ENCODE measurements at regions not wholly inside any gene's neighbourhood (a gene's known extent, or its start where the extent isn't known, plus 50 kb on each side); places are given as distances from the start of the nearest gene placed in this dataset.

DNA sequence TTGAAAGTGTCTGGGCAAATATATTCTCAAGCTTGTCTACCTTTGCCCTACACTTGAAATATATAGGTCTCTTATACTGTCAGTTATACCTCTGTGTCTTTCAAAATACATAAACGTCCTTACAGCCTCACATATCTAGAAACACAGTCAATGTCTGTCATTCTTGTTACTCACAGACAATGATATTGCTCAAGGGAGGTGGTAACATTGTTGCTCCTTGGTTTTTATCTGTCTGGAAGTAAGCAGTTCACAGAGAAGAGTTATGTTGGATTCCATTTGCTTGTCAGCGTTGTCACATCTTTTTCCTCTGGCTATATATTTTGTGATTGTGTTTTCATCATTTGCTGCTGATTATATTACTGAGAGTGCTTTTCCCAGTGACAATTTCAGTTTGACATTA lies 1528.9 kb downstream of the PCDH7 start:
- DNase-seq (ENCODE audit: low read depth, low spot score), result no peak
- no peak overlapping the region for H3K4me3 ChIP-seq (ENCODE audit: insufficient read length, low read depth)
- H3K9ac ChIP-seq (ENCODE audit: insufficient read length, low read depth), result no peak overlapping the region
- no peaks in the 10 kb centered on the region for H3K27me3 ChIP-seq (ENCODE audit: insufficient read depth, insufficient read length)
- TF ChIP-seq ZNF274 (IDR thresholded peaks at IDR 0.05; ENCODE audit: low read depth, low read length), result no peak
- no peak for TF ChIP-seq YY1 (IDR thresholded peaks at IDR 0.05; ENCODE audit: insufficient read depth, insufficient read length)
- no peak for TF ChIP-seq SUZ12 (IDR thresholded peaks at IDR 0.05; ENCODE audit: extremely low read depth, insufficient read depth, insufficient read length)
- no peaks in the 10 kb centered on the region for H3K9me3 ChIP-seq (ENCODE audit: insufficient read depth, low read length)
- no peaks in the 10 kb centered on the region for H3K36me3 ChIP-seq (ENCODE audit: insufficient read depth, insufficient read length, low read length)
- no peaks in the 10 kb centered on the region for H3K4me1 ChIP-seq (ENCODE audit: insufficient read depth, insufficient read length)

DNA sequence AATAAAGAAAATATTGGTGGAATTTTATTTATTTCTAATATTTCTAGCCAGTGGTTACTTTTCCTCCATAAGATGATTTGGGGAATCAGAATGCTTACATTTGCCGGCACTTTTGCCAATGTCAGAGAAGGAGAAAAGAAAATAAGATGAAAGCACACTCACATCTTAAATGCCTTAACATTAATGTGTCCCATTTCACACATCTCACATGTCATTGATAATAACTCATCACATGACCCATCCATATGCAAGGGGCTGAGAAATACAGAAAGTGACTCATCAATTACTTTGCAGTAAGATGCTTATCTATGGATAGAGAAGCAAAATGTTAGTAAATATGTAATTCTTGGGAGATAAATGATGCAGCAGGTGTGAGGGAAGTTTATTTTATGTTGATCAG lies 1531.0 kb downstream of the PCDH7 start:
- H3K9me3 ChIP-seq (ENCODE audit: insufficient read depth, low read length), result no peaks in the 10 kb centered on the region
- no peaks in the 10 kb centered on the region for H3K27me3 ChIP-seq (ENCODE audit: insufficient read depth, insufficient read length)
- TF ChIP-seq YY1 (IDR thresholded peaks at IDR 0.05; ENCODE audit: insufficient read depth, insufficient read length) (no peak), ZNF274 (IDR thresholded peaks at IDR 0.05; ENCODE audit: low read depth, low read length) (no peak), SUZ12 (IDR thresholded peaks at IDR 0.05; ENCODE audit: extremely low read depth, insufficient read depth, insufficient read length) (no peak)
- no peaks in the 10 kb centered on the region for H3K36me3 ChIP-seq (ENCODE audit: insufficient read depth, insufficient read length, low read length)
- no peak overlapping the region for H3K9ac ChIP-seq (ENCODE audit: insufficient read length, low read depth)
- H3K4me3 ChIP-seq (ENCODE audit: insufficient read length, low read depth), result no peak overlapping the region
- no peaks in the 10 kb centered on the region for H3K4me1 ChIP-seq (ENCODE audit: insufficient read depth, insufficient read length)
- no peak for DNase-seq (ENCODE audit: low read depth, low spot score)

DNA sequence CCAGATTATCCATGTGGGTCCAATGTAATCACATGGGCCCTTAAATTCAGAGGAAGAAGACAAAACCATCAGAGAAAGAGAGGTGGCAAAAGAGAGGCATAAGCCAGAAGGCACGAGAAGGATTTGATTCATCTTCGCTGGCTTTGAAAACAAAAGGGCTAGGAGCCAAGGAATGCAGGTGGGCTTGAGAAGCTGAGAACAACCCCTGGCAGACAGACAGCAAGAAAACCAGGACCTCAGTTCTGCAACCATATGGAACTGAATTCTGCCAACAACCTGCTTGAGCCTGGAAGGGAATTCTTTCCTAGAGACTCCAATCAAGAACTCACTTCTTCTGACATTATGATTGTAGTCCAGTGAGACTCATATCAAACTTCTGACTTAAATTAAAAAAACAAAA lies 1531.8 kb downstream of the PCDH7 start:
- Histone ChIP-seq H3K4me1 (ENCODE audit: insufficient read depth, insufficient read length) (no peaks in the 10 kb centered on the region), H3K4me3 (ENCODE audit: insufficient read length, low read depth) (no peak overlapping the region), H3K27me3 (ENCODE audit: insufficient read depth, insufficient read length) (no peaks in the 10 kb centered on the region), H3K9ac (ENCODE audit: insufficient read length, low read depth) (no peak overlapping the region), H3K36me3 (ENCODE audit: insufficient read depth, insufficient read length, low read length) (no peaks in the 10 kb centered on the region), H3K9me3 (ENCODE audit: insufficient read depth, low read length) (no peaks in the 10 kb centered on the region)
- no peak for DNase-seq (ENCODE audit: low read depth, low spot score)
- TF ChIP-seq SUZ12 (IDR thresholded peaks at IDR 0.05; ENCODE audit: extremely low read depth, insufficient read depth, insufficient read length) (no peak), YY1 (IDR thresholded peaks at IDR 0.05; ENCODE audit: insufficient read depth, insufficient read length) (no peak), ZNF274 (IDR thresholded peaks at IDR 0.05; ENCODE audit: low read depth, low read length) (no peak)

DNA sequence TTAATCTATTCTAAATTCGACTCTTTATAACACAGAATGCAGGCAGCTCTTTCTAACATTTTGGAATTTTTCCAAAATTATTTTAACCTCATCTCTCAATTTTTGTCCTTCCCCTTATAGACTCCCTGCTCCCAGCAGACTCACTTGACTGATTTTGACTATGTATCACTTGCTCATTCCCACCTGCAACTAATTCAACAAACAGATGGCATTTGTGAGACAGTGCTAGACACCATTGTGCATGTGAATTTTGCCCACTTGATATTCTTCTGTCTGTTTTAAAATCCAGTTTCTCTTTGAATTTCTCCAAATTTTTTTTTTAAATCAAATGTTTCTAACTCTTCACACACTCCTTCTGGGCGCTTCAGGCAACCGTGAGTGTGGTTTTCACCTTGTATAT lies 1534.0 kb downstream of the PCDH7 start:
- no peak overlapping the region for H3K4me3 ChIP-seq (ENCODE audit: insufficient read length, low read depth)
- no peak for TF ChIP-seq ZNF274 (IDR thresholded peaks at IDR 0.05; ENCODE audit: low read depth, low read length)
- TF ChIP-seq SUZ12 (IDR thresholded peaks at IDR 0.05; ENCODE audit: extremely low read depth, insufficient read depth, insufficient read length), result no peak
- no peak for TF ChIP-seq YY1 (IDR thresholded peaks at IDR 0.05; ENCODE audit: insufficient read depth, insufficient read length)
- H3K9me3 ChIP-seq (ENCODE audit: insufficient read depth, low read length), result no peaks in the 10 kb centered on the region
- no peaks in the 10 kb centered on the region for H3K4me1 ChIP-seq (ENCODE audit: insufficient read depth, insufficient read length)
- DNase-seq (ENCODE audit: low read depth, low spot score), result no peak
- no peaks in the 10 kb centered on the region for H3K36me3 ChIP-seq (ENCODE audit: insufficient read depth, insufficient read length, low read length)
- H3K27me3 ChIP-seq (ENCODE audit: insufficient read depth, insufficient read length), result no peaks in the 10 kb centered on the region
- no peak overlapping the region for H3K9ac ChIP-seq (ENCODE audit: insufficient read length, low read depth)

DNA sequence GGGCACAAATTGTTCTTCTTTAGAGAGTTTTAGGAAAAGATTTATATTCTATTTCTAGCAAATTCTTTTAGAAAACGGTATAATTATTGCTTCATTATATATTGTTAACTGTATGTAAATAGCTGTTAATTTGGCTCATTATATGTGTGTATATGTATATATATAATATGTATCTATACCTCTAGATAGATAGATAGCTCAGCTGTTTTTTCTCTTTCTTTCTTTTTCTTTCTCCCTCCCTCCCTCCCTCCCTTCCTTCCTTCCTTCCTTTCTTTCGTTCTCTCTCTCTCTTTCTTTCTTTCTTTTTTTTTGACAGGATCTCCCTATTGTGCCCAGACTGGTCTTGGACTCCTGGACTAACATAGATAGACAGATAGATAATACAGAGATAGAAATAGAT lies 1538.8 kb downstream of the PCDH7 start:
- Histone ChIP-seq H3K4me3 (ENCODE audit: insufficient read length, low read depth) (no peak overlapping the region), H3K9me3 (ENCODE audit: insufficient read depth, low read length) (no peaks in the 10 kb centered on the region), H3K9ac (ENCODE audit: insufficient read length, low read depth) (no peak overlapping the region), H3K4me1 (ENCODE audit: insufficient read depth, insufficient read length) (no peaks in the 10 kb centered on the region), H3K27me3 (ENCODE audit: insufficient read depth, insufficient read length) (no peaks in the 10 kb centered on the region), H3K36me3 (ENCODE audit: insufficient read depth, insufficient read length, low read length) (no peaks in the 10 kb centered on the region)
- DNase-seq (ENCODE audit: low read depth, low spot score), result no peak
- TF ChIP-seq YY1 (IDR thresholded peaks at IDR 0.05; ENCODE audit: insufficient read depth, insufficient read length) (no peak), SUZ12 (IDR thresholded peaks at IDR 0.05; ENCODE audit: extremely low read depth, insufficient read depth, insufficient read length) (no peak), ZNF274 (IDR thresholded peaks at IDR 0.05; ENCODE audit: low read depth, low read length) (no peak)

DNA sequence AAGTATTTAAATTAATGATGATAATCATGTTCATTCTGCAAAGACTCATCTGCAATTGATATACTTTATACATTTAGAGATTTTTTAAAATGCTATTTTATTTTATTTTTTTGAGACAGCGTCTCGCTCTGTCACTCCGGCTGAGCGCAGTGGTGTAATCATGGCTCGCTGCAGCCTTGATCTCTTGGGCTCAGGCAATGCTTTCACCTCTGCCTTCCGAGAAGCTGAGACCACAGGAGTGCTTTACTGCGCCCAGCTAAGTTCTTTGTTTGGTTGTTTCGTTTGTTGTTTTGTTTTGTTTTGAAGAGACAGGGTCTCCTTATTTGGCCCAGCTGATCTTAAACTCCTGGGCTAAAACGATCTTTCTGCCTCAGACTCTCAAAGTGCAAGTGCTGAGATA lies 1541.0 kb downstream of the PCDH7 start:
- TF ChIP-seq ZNF274 (IDR thresholded peaks at IDR 0.05; ENCODE audit: low read depth, low read length), result no peak
- TF ChIP-seq SUZ12 (IDR thresholded peaks at IDR 0.05; ENCODE audit: extremely low read depth, insufficient read depth, insufficient read length), result no peak
- no peak for TF ChIP-seq YY1 (IDR thresholded peaks at IDR 0.05; ENCODE audit: insufficient read depth, insufficient read length)
- H3K27me3 ChIP-seq (ENCODE audit: insufficient read depth, insufficient read length), result no peaks in the 10 kb centered on the region

DNA sequence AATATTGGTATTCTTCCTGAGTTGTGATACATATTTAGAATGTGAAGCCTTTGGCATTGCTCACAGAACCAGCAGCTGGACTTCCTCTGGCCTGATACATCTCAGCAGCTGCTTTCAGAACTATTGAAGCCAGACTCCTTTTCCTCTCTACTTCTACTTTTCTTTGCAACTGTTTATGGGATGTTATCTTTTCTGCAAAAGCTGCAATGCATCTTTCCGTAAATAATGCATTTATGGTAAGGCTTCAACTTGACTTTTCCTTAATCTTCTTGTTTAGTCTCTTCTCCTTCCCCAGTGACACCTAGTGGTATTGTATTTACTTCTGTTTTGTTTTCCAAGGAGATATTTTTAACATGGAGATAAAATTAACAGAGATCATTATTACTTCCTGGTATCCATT lies 1548.7 kb downstream of the PCDH7 start:
- no peaks in the 10 kb centered on the region for H3K27me3 ChIP-seq (ENCODE audit: insufficient read depth, insufficient read length)
- no peak for TF ChIP-seq YY1 (IDR thresholded peaks at IDR 0.05; ENCODE audit: insufficient read depth, insufficient read length)
- no peak for TF ChIP-seq SUZ12 (IDR thresholded peaks at IDR 0.05; ENCODE audit: extremely low read depth, insufficient read depth, insufficient read length)
- no peak for TF ChIP-seq ZNF274 (IDR thresholded peaks at IDR 0.05; ENCODE audit: low read depth, low read length)
- no peak for DNase-seq (ENCODE audit: low read depth, low spot score)
- H3K36me3 ChIP-seq (ENCODE audit: insufficient read depth, insufficient read length, low read length), result no peaks in the 10 kb centered on the region
- H3K9me3 ChIP-seq (ENCODE audit: insufficient read depth, low read length), result no peaks in the 10 kb centered on the region
- H3K9ac ChIP-seq (ENCODE audit: insufficient read length, low read depth), result no peak overlapping the region
- no peaks in the 10 kb centered on the region for H3K4me1 ChIP-seq (ENCODE audit: insufficient read depth, insufficient read length)
- H3K4me3 ChIP-seq (ENCODE audit: insufficient read length, low read depth), result no peak overlapping the region

More for the DNA sequence above, 1541.0 kb downstream of the PCDH7 start:
- DNase-seq (ENCODE audit: low read depth, low spot score), result no peak
- no peaks in the 10 kb centered on the region for H3K36me3 ChIP-seq (ENCODE audit: insufficient read depth, insufficient read length, low read length)
- no peaks in the 10 kb centered on the region for H3K9me3 ChIP-seq (ENCODE audit: insufficient read depth, low read length)
- no peak overlapping the region for H3K4me3 ChIP-seq (ENCODE audit: insufficient read length, low read depth)
- no peaks in the 10 kb centered on the region for H3K4me1 ChIP-seq (ENCODE audit: insufficient read depth, insufficient read length)
- no peak overlapping the region for H3K9ac ChIP-seq (ENCODE audit: insufficient read length, low read depth)

DNA sequence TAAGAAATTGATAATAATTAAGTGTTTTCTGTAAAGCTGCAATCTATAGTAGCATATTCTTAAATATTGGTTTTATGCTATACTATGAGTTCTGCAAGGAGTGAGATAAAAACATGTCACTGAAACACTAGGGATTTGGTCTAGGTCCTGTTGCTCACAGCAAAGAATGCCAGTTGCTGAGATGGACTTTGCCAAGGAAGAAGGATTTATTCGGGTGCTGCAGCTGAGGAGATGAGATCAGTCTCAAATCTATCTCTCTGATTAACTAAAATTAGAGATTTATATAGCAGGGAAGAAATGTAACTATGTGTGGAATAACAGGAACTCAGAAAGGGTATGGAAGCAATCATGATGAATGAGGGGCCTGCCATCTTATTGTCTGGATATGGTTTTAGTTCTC lies 1569.9 kb downstream of the PCDH7 start:
- no peak for DNase-seq (ENCODE audit: low read depth, low spot score)
- H3K9me3 ChIP-seq (ENCODE audit: insufficient read depth, low read length), result peaks cover 12% of the 10 kb centered on the region; the same call in 1 of the 2 replicates

More for the DNA sequence above, 1569.9 kb downstream of the PCDH7 start:
- Histone ChIP-seq H3K9ac (ENCODE audit: insufficient read length, low read depth) (no peak overlapping the region), H3K27me3 (ENCODE audit: insufficient read depth, insufficient read length) (no peaks in the 10 kb centered on the region), H3K36me3 (ENCODE audit: insufficient read depth, insufficient read length, low read length) (no peaks in the 10 kb centered on the region), H3K4me1 (ENCODE audit: insufficient read depth, insufficient read length) (no peaks in the 10 kb centered on the region), H3K4me3 (ENCODE audit: insufficient read length, low read depth) (no peak overlapping the region)
- no peak for TF ChIP-seq ZNF274 (IDR thresholded peaks at IDR 0.05; ENCODE audit: low read depth, low read length)

Measured in NT2/D1 (cell line).